Left ventricle myocardium inferior (tissue), 1 donor: ENCODE measurements at regions not wholly inside any gene's neighbourhood (a gene's known extent, or its start where the extent isn't known, plus 50 kb on each side); places are given as distances from the start of the nearest gene placed in this dataset.

Experiments used
- DNase-seq: peaks from one replicate; pipeline ENCODE4 v3.0.0-alpha.2; 2020
- H3K27ac ChIP-seq: fragments of 200-600 bp; replicated peaks from 2 replicates; pipeline ENCODE4 v1.8.0; 2021
- H3K27me3 ChIP-seq: fragments of 200-600 bp; 2 replicates; pipeline ENCODE4 v1.8.0; 2021; ENCODE audit warnings: low read depth
- H3K36me3 ChIP-seq: fragments of 200-600 bp; 2 replicates; pipeline ENCODE4 v1.8.0; 2021
- H3K4me1 ChIP-seq: fragments of 200-600 bp; 2 replicates; pipeline ENCODE4 v1.8.0; 2021
- H3K4me3 ChIP-seq: fragments of 200-600 bp; 2 replicates; pipeline ENCODE4 v1.8.0; 2021; ENCODE audit warnings: mild to moderate bottlenecking, moderate library complexity
- H3K9me3 ChIP-seq: fragments of 200-600 bp; replicated peaks from 2 replicates; pipeline ENCODE4 v1.8.0; 2021
- intact Hi-C: fragments of 100-400 bp; cut with micrococcal nuclease; formaldehyde crosslinking; loops from one replicate; pipeline ENCODE4 v1.11.0; 2022
- TF ChIP-seq, protein P1 (sequence below): fragments of 200-600 bp; IDR thresholded peaks from 2 replicates; pipeline ENCODE4 v1.8.0; 2021; ENCODE audit warnings: antibody characterized with exemption, mild to moderate bottlenecking, borderline replicate concordance
- donor health status: DM: no; HTN: yes; CAD: no; lungs with severe emphysema.

DNA sequence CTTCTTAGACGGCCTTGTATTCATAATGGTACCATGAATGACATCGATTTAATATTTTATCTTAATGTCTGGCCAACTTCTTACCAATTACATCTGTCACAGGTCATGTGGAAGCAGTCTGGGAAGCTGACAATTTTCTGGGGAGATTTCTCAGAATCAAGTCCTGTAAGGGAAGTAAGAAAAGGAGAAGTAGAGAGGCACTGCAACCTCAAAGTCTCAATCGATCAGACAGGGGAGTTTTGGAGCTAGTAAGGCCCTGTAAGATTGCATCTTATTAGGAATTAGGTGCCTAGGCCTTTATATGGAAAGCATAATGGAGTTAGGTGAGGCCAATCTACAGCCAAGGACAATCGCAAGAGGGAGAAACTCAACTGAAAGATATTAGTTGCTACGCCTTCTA is 694.6 kb upstream of the SORCS1 start:
- no peaks in the 10 kb centered on the region for H3K36me3 ChIP-seq
- intact Hi-C loops, result no loop called here
- H3K4me3 ChIP-seq, result no peak overlapping the region
- DNase-seq, result no peak
- TF ChIP-seq, protein P1, sequence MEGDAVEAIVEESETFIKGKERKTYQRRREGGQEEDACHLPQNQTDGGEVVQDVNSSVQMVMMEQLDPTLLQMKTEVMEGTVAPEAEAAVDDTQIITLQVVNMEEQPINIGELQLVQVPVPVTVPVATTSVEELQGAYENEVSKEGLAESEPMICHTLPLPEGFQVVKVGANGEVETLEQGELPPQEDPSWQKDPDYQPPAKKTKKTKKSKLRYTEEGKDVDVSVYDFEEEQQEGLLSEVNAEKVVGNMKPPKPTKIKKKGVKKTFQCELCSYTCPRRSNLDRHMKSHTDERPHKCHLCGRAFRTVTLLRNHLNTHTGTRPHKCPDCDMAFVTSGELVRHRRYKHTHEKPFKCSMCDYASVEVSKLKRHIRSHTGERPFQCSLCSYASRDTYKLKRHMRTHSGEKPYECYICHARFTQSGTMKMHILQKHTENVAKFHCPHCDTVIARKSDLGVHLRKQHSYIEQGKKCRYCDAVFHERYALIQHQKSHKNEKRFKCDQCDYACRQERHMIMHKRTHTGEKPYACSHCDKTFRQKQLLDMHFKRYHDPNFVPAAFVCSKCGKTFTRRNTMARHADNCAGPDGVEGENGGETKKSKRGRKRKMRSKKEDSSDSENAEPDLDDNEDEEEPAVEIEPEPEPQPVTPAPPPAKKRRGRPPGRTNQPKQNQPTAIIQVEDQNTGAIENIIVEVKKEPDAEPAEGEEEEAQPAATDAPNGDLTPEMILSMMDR, result no peak
- H3K9me3 ChIP-seq, result no peaks in the 10 kb centered on the region
- no peak overlapping the region for H3K27ac ChIP-seq
- no peaks in the 10 kb centered on the region for H3K4me1 ChIP-seq
- H3K27me3 ChIP-seq, result no peaks in the 10 kb centered on the region

DNA sequence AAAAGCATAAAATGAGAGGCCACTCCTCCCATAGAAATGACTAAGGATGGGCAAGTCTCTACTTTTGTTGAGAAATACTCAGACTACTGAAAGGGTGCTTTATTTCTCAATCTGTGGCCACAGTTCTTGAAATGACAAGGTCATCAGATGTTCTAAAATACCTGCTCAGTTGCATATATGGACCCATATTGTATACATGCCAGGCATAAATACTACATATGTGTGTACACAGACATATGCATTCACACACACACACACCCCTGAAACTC is 691.5 kb upstream of the SORCS1 start:
- no peak overlapping the region for H3K27ac ChIP-seq
- H3K36me3 ChIP-seq, result no peaks in the 10 kb centered on the region
- no peak for DNase-seq
- TF ChIP-seq, protein P1, result no peak
- no peaks in the 10 kb centered on the region for H3K4me1 ChIP-seq
- peaks cover 12% of the 10 kb centered on the region for H3K9me3 ChIP-seq
- intact Hi-C loops, result no loop called here
- H3K4me3 ChIP-seq, result no peak overlapping the region
- H3K27me3 ChIP-seq, result no peaks in the 10 kb centered on the region

DNA sequence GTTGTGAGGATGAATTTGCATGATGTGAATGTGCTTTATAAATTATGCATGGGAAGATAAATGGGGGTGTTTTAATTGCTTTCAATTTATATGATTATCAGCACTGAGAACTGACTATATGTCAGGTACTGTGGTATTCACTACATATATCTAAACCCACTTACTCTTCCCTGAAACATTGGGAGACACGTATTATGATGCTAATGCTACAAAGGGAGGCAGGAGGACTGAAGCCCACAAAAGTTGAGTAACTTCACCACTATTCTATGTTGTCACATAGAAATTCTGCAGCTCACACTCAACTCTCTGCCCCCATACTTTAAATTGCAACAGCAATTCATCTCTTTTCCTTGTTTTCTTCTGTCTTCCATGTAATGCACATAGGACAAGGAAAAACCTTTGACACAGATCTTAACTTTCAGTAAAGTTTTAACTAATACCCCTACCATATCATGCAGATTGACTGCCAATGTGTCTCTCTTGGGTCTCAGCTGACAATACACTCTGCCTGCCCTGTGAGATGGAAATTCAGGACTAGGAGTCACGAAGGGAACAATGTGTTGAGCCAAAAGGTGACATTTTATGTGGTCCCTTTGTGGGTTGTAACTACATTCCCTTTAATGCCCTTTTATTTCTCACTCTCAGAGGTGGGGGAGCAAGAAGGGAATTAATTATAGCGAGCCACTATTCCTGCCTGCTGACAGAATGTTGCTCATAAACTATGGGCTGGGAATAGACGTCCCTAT is 691.0 kb upstream of the SORCS1 start:
- Histone ChIP-seq H3K36me3 (no peaks in the 10 kb centered on the region), H3K4me1 (no peaks in the 10 kb centered on the region), H3K4me3 (no peak overlapping the region), H3K27ac (no peak overlapping the region), H3K9me3 (peaks cover 17% of the 10 kb centered on the region), H3K27me3 (no peaks in the 10 kb centered on the region)
- no peak for DNase-seq
- TF ChIP-seq, protein P1, result no peak
- intact Hi-C loops, result no loop called here

DNA sequence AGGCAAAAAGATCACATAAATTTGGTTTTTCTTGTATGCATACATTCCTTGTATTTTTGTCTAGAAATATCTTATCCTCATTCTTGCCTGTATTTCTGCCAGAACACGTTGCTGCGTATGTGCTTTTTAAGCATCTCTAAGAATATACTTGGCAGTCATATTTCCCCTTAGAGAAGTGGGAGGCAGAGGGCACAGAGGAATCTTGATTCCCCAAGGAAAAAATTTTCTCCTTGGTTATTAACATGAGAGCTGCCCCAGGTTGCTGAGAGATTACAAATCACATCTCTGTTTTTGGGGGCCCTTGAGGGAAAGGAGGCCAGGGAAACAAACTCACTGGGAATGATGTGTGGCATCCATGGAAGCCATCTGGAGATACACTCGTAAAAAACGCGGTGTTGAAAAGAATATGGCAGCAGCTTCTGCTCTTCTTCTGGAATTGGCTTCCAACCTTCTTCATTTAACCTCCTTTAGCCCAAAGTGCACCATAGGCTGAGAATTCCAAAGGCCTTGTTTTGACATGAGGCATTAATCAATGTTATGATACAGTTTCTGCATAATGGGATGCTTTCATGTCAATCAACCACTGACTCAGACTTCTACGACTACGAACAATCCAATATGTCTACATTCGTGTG is 684.3 kb upstream of the SORCS1 start:
- no peak for DNase-seq
- H3K4me3 ChIP-seq, result no peak overlapping the region
- H3K4me1 ChIP-seq, result no peaks in the 10 kb centered on the region
- intact Hi-C loops, result no loop called here
- no peaks in the 10 kb centered on the region for H3K36me3 ChIP-seq
- H3K9me3 ChIP-seq, result peaks cover 33% of the 10 kb centered on the region
- TF ChIP-seq, protein P1, result no peak
- H3K27ac ChIP-seq, result no peak overlapping the region
- H3K27me3 ChIP-seq, result no peaks in the 10 kb centered on the region

DNA sequence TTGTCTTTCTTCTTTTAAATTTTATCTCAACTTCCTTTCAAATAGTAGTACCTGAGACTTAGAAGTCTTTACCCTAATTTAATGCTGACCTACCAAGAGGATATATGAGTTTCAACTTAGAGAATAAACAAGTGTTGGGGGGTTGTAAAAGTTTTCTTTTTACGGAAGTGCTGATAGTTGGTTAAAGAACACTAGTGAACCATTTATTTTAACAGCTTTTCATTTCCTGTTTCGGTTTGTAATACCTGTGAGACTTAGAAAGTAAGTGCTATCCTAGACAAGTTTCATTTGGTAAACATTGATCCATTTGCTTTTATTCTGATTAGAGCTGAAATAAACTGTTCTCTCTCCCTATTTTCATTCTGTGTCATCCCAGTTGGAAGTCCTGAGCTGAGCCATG is 683.1 kb upstream of the SORCS1 start:
- H3K36me3 ChIP-seq, result no peaks in the 10 kb centered on the region
- intact Hi-C loops, result no loop called here
- no peaks in the 10 kb centered on the region for H3K27me3 ChIP-seq
- peaks cover 30% of the 10 kb centered on the region for H3K9me3 ChIP-seq
- no peak overlapping the region for H3K27ac ChIP-seq
- TF ChIP-seq, protein P1, result no peak
- no peaks in the 10 kb centered on the region for H3K4me1 ChIP-seq
- no peak for DNase-seq
- H3K4me3 ChIP-seq, result no peak overlapping the region
